Panc1 (cell line): ENCODE measurements at regions not wholly inside any gene's neighbourhood (a gene's known extent, or its start where the extent isn't known, plus 50 kb on each side); places are given as distances from the start of the nearest gene placed in this dataset.

Experiments used
- ATAC-seq: fragments of 200-7000 bp; cut with Tn5 transposase; 2 replicates; pipeline ENCODE4 v1.9.1; 2020; ENCODE audit warnings: mild to moderate bottlenecking, moderate library complexity
- BruUV-seq: library from RNA; stranded (reverse); fragments of 400-500 nt; replicated peaks from 2 replicates; lab custom pipeline; 2021; lab: Mats Ljungman, UMichigan
- CTCF ChIA-PET: fragments of 300-600 bp; sonication (Branson Sonifier 250); formaldehyde crosslinking; loops from one replicate; lab custom pipeline; 2022; ENCODE audit warnings: antibody characterized with exemption; lab: Charles Lee
- POLR2A ChIA-PET: fragments of 300-600 bp; sonication (Branson Sonifier 250); formaldehyde crosslinking; loops from one replicate; lab custom pipeline; 2022; ENCODE audit warnings: antibody characterized with exemption; lab: Charles Lee
- DNase-seq: peaks from one replicate; pipeline ENCODE4 v3.0.0-alpha.2; 2010; ENCODE audit warnings: low read depth, low spot score
- H3K27ac ChIP-seq: 2 replicates; pipeline ENCODE4 v1.5.1; 2011; ENCODE audit warnings: mild to moderate bottlenecking, low read length, inconsistent platforms
- H3K27me3 ChIP-seq: fragments of 200-500 bp; sonication (Bioruptor generic); 2 replicates; pipeline ENCODE4 v1.6.0; 2014; ENCODE audit warnings: low read length, inconsistent platforms; ENCODE audit not compliant: control insufficient read depth, insufficient read depth
- H3K36me3 ChIP-seq: fragments of 200-500 bp; sonication (Bioruptor generic); 2 replicates; pipeline ENCODE4 v1.5.1; 2014; ENCODE audit warnings: inconsistent platforms, mild to moderate bottlenecking, low read length, moderate library complexity; ENCODE audit not compliant: control insufficient read depth, insufficient read depth
- H3K4me1 ChIP-seq: 2 replicates; pipeline ENCODE4 v1.5.1; 2011; ENCODE audit warnings: inconsistent platforms, mild to moderate bottlenecking, low read length, moderate library complexity; ENCODE audit not compliant: control insufficient read depth, insufficient read depth
- H3K4me3 ChIP-seq, 2 experiments: 2 replicates each; pipeline ENCODE4 v1.5.1; 2011 to 2012; ENCODE audit warnings: low read depth in 2 of 2, low read length in 2 of 2, mild to moderate bottlenecking in 2 of 2, inconsistent platforms in 1 of 2, moderate library complexity in 1 of 2
- H3K9me3 ChIP-seq: fragments of 200-500 bp; sonication (Bioruptor generic); 2 replicates; pipeline ENCODE4 v1.5.1; 2014; ENCODE audit warnings: low read depth, mild to moderate bottlenecking, inconsistent platforms, low read length, moderate library complexity; ENCODE audit not compliant: control insufficient read depth, insufficient read depth
- CTCF ChIP-seq: fragments of 450-650 bp; IDR thresholded peaks from 2 replicates; pipeline ENCODE4 v1.5.1; 2017; ENCODE audit warnings: mild to moderate bottlenecking
- POLR2AphosphoS5 ChIP-seq: IDR thresholded peaks from 2 replicates; pipeline ENCODE4 v1.6.1; 2012; ENCODE audit warnings: mild to moderate bottlenecking, low read depth, low read length, moderate library complexity
- REST ChIP-seq, 2 experiments: IDR thresholded peaks; 2 replicates each; pipeline ENCODE4 v1.6.1; 2011 to 2012; ENCODE audit warnings: low read depth in 2 of 2, control low read depth in 1 of 2, low read length in 1 of 2, mild to moderate bottlenecking in 1 of 2, moderate library complexity in 1 of 2; ENCODE audit not compliant: insufficient read depth in 1 of 2
- SIN3A ChIP-seq: IDR thresholded peaks from 2 replicates; pipeline ENCODE4 v1.6.1; 2012; ENCODE audit warnings: low read depth, mild to moderate bottlenecking, low read length, moderate library complexity, borderline replicate concordance; ENCODE audit not compliant: insufficient read depth
- TCF7L2 ChIP-seq: IDR thresholded peaks from 2 replicates; pipeline ENCODE4 v1.6.1; 2011; ENCODE audit warnings: mild to moderate bottlenecking, low read depth, low read length, inconsistent platforms
- in situ Hi-C: cut with HindIII; loops from 2 replicates; pipeline ENCODE4 v1.10.0; 2016; ENCODE audit warnings: low sequenced_read_pairs, low pct_unique_long_range_greater_than_20kb
- intact Hi-C: fragments of 100-400 bp; cut with micrococcal nuclease; formaldehyde crosslinking; loops from one replicate; pipeline ENCODE4 v1.10.0; 2022; ENCODE audit not compliant: unreplicated experiment

- in situ Hi-C loops (no loop called here), intact Hi-C loops (no loop called here)
- POLR2A ChIA-PET, result no interaction called here
- no peak for DNase-seq
- no peak overlapping the region for H3K27ac ChIP-seq
- no TSS peak for BruUV-seq
- no peak for ATAC-seq
- CTCF ChIA-PET, result no interaction called here
- H3K4me3 ChIP-seq, result no peak overlapping the region
- no peaks in the 10 kb centered on the region for H3K27me3 ChIP-seq
- H3K9me3 ChIP-seq, result no peaks in the 10 kb centered on the region
- no peaks in the 10 kb centered on the region for H3K4me1 ChIP-seq
- TF ChIP-seq CTCF, result peak; percentile 14; the same call in 1 of the 2 replicates
- TF ChIP-seq POLR2AphosphoS5, result no peak
- no peak for TF ChIP-seq TCF7L2
- no peaks in the 10 kb centered on the region for H3K36me3 ChIP-seq
These were observed 593.6 kb downstream of the ETS1 start for GRCh38 chr11:127993788-127994187.

- no peaks in the 10 kb centered on the region for H3K4me1 ChIP-seq
- BruUV-seq, result no TSS peak
- TF ChIP-seq POLR2AphosphoS5, result no peak
- intact Hi-C loops, result no loop called here
- ATAC-seq (no peak), DNase-seq (no peak)
- CTCF ChIA-PET, result no interaction called here
- in situ Hi-C loops, result no loop called here
- H3K4me3 ChIP-seq, result no peak overlapping the region
- no peaks in the 10 kb centered on the region for H3K36me3 ChIP-seq
- no peaks in the 10 kb centered on the region for H3K9me3 ChIP-seq
- no peak overlapping the region for H3K27ac ChIP-seq
- no peaks in the 10 kb centered on the region for H3K27me3 ChIP-seq
- POLR2A ChIA-PET, result no interaction called here
These were observed 594.1 kb downstream of the ETS1 start for GRCh38 chr11:127993281-127993680.

GRCh38 chr11:127986073-127986472, 601.3 kb downstream of the ETS1 start:
- Histone ChIP-seq H3K4me1 (no peaks in the 10 kb centered on the region), H3K36me3 (no peaks in the 10 kb centered on the region), H3K27ac (no peak overlapping the region), H3K27me3 (no peaks in the 10 kb centered on the region; the same call in 1 of the 2 replicates), H3K9me3 (peaks cover 7% of the 10 kb centered on the region; the same call in 1 of the 2 replicates), H3K4me3 (no peak overlapping the region)
- DNase-seq (no peak), ATAC-seq (no peak)
- BruUV-seq, result no TSS peak
- in situ Hi-C loops (no loop called here), intact Hi-C loops (no loop called here)
- CTCF ChIA-PET, result no interaction called here
- POLR2A ChIA-PET, result no interaction called here
- TF ChIP-seq REST (IDR thresholded peaks at IDR 0.05; ENCODE audit: insufficient read depth in 1 of 2, low read depth in 2 of 2, low read length in 1 of 2), result no peak
- no peak for TF ChIP-seq TCF7L2
- no peak for TF ChIP-seq CTCF
- TF ChIP-seq POLR2AphosphoS5, result no peak
- TF ChIP-seq SIN3A, result no peak
